ENCODE measurements at regions not wholly inside any gene's neighbourhood (a gene's known extent, or its start where the extent isn't known, plus 50 kb on each side); places are given as distances from the start of the nearest gene placed in this dataset.

- TF ChIP-seq ARID4B (CRISPR knock-in tag; IDR thresholded peaks at IDR 0.05; ENCODE audit: borderline replicate concordance) (no peak), FOXP1 (CRISPR knock-in tag; IDR thresholded peaks at IDR 0.05; ENCODE audit: borderline replicate concordance) (no peak)
Observed at GRCh38 chr2:161090411-161090810, 69.8 kb upstream of the TANK start (continued).

GRCh38 chr2:161095314-161095713 is 64.9 kb upstream of the TANK start:
- peak overlapping the region; percentile 53; the same call in 1 of the 2 replicates for H3K27ac Mint-ChIP-seq
- ATAC-seq (no peak), DNase-seq (ENCODE audit: low spot score) (no peak)
- ChIA-PET POLR2A (interaction anchor here (0.7 kb wide), 1 partner anchor 9 kb away, joined by 3 read pairs; no protein-coding TSS in a partner anchor), CTCF (interaction anchor here (2.7 kb wide), 1 partner anchor 32 kb away, joined by 9 read pairs; no protein-coding TSS in a partner anchor)
- peaks cover 10% of the 10 kb centered on the region for H3K9me3 Mint-ChIP-seq
- H3K4me1 Mint-ChIP-seq: peaks cover 7% of the 10 kb centered on the region
- no peak for TF ChIP-seq CREM (CRISPR knock-in tag; IDR thresholded peaks at IDR 0.05)
- TF ChIP-seq GTF2I (CRISPR knock-in tag; conservative IDR thresholded peaks at IDR 0.05): no peak
- TF ChIP-seq ZNF532 (CRISPR knock-in tag; IDR thresholded peaks at IDR 0.05; ENCODE audit: borderline replicate concordance): no peak
- TF ChIP-seq IRF2 (CRISPR knock-in tag; IDR thresholded peaks at IDR 0.05; ENCODE audit: borderline replicate concordance, low read depth): no peak
- no peak for TF ChIP-seq CREB1 (CRISPR knock-in tag; IDR thresholded peaks at IDR 0.05)
- TF ChIP-seq SMAD3 (CRISPR knock-in tag; IDR thresholded peaks at IDR 0.05; ENCODE audit: borderline replicate concordance): no peak
- no peak for TF ChIP-seq SMAD4 (CRISPR knock-in tag; IDR thresholded peaks at IDR 0.05)
- TF ChIP-seq MXD4 (CRISPR knock-in tag; IDR thresholded peaks at IDR 0.05; ENCODE audit: borderline replicate concordance): no peak
- TF ChIP-seq FOXK1 (CRISPR knock-in tag; IDR thresholded peaks at IDR 0.05): no peak
- TF ChIP-seq STAT6 (CRISPR knock-in tag; conservative IDR thresholded peaks at IDR 0.05; ENCODE audit: low read depth): no peak
- no peak for TF ChIP-seq ZBTB43 (CRISPR knock-in tag; IDR thresholded peaks at IDR 0.05)
- no peak for TF ChIP-seq TP53 (CRISPR knock-in tag; IDR thresholded peaks at IDR 0.05)
- H3K27me3 Mint-ChIP-seq (ENCODE audit: low read depth): no peaks in the 10 kb centered on the region
- no peak overlapping the region for H3K4me3 Mint-ChIP-seq
- H3K36me3 Mint-ChIP-seq: peaks cover 2% of the 10 kb centered on the region; the same call in 1 of the 2 replicates
